ENCODE measurements at regions not wholly inside any gene's neighbourhood (a gene's known extent, or its start where the extent isn't known, plus 50 kb on each side); places are given as distances from the start of the nearest gene placed in this dataset.

DNA sequence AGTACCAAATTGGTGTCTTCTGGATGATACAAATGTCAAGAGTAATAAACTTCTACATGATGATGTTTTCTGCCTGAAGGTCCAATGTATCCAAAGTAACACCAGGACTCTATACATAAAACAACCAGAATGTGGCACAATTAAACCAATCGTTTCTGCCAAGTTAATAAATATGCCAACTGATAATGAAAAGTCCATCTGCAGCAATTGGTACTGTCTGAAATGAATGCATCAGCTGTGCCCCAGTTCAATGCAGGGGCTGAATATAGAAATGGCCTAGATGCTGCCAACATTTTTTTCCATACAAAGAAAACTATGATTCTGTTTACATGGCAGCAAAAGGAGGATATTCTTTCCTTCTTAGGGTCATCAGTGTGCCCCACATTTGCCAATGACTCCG is 137.2 kb upstream of the LSM8 start:
- TF ChIP-seq, protein P1, sequence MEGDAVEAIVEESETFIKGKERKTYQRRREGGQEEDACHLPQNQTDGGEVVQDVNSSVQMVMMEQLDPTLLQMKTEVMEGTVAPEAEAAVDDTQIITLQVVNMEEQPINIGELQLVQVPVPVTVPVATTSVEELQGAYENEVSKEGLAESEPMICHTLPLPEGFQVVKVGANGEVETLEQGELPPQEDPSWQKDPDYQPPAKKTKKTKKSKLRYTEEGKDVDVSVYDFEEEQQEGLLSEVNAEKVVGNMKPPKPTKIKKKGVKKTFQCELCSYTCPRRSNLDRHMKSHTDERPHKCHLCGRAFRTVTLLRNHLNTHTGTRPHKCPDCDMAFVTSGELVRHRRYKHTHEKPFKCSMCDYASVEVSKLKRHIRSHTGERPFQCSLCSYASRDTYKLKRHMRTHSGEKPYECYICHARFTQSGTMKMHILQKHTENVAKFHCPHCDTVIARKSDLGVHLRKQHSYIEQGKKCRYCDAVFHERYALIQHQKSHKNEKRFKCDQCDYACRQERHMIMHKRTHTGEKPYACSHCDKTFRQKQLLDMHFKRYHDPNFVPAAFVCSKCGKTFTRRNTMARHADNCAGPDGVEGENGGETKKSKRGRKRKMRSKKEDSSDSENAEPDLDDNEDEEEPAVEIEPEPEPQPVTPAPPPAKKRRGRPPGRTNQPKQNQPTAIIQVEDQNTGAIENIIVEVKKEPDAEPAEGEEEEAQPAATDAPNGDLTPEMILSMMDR (IDR thresholded peaks at IDR 0.05): no peak
- TF ChIP-seq POLR2A (IDR thresholded peaks at IDR 0.05): no peak

All from adrenal gland (tissue), 5 donors.